ENCODE measurements at regions not wholly inside any gene's neighbourhood (a gene's known extent, or its start where the extent isn't known, plus 50 kb on each side); places are given as distances from the start of the nearest gene placed in this dataset.
A peak's percentile ranks its signal among the peaks of the same experiment; 100 is the strongest.

DNA sequence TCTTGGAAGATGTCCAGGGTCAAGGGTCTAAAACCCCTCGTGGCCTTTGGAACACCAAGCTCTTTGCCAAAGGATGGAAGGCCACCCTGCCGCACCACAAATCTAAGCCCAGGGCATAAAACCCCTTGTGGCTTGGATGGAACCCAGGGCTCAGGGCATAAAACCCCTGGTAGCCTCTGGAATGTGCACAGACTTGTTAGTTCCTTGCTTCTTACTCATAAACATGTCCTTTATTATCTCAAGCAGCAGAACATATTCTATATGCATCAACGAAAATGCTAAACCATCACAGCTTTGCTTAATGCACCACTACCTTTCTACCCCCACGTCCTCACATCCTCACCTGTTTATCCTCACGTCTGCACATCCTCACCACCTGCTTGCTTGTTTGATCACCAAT lies 998.0 kb downstream of the DSC3 start (continued):
- no peak for TF ChIP-seq ZNF513 (CRISPR knock-in tag; conservative IDR thresholded peaks at IDR 0.05)
- no peak for TF ChIP-seq GABPB1 (CRISPR knock-in tag; IDR thresholded peaks at IDR 0.05)
- no peak for TF ChIP-seq GLI4 (CRISPR knock-in tag; IDR thresholded peaks at IDR 0.05; ENCODE audit: borderline replicate concordance)
- TF ChIP-seq PAX8 (CRISPR knock-in tag; IDR thresholded peaks at IDR 0.05; ENCODE audit: borderline replicate concordance): no peak

DNA sequence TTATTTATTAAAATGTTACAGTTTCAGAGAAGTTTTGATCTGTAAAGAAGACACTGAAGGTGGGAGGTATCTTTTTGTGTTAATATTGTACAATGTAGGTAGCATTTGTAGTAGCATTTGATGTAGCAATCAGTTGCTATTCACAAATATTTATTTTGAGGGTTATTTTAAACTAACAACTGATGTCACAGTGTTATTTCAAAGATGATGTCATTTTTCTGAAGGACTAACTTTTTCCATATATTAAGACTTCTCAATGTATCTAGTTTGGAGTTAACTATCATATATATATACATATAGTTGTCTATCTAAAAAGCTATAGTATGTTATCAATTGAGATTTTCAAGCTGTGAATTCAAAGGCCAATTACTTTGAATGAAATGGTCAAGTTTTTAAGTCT lies 1003.3 kb downstream of the DSC3 start:
- intact Hi-C loops (cut with micrococcal nuclease; ENCODE audit: unreplicated experiment) (no loop called here), in situ Hi-C loops (cut with HindIII; ENCODE audit: extremely low pct_ligation_motif_present, low pct_unique_long_range_greater_than_20kb) (no loop called here)
- ChIA-PET POLR2A (no interaction called here), CTCF (ENCODE audit: low intra/inter-chr PET ratio, low total read pairs) (no interaction called here)
- no peaks in the 10 kb centered on the region for H3K79me2 ChIP-seq (ENCODE audit: insufficient read depth, low read length)
- H4K20me1 ChIP-seq (ENCODE audit: insufficient read depth, low read length): no peaks in the 10 kb centered on the region
- H3K27ac ChIP-seq (ENCODE audit: extremely low read length, insufficient read depth, low read length): no peak overlapping the region
- H3K4me3 ChIP-seq (replicated peaks in 1 of 3; ENCODE audit: insufficient read depth in 1 of 3, low read depth in 2 of 3, low read length in 3 of 3): no peak overlapping the region
- BruUV-seq (replicated peaks): no TSS peak
- no peak for DNase-seq (ENCODE audit: low spot score)
- H3K9ac ChIP-seq (ENCODE audit: insufficient read depth, low read depth, low read length): no peak overlapping the region
- FAIRE-seq: no peak
- no peak overlapping the region for H2AFZ ChIP-seq (ENCODE audit: low read length)
- H3K4me2 ChIP-seq (ENCODE audit: low read depth, low read length): no peak overlapping the region
- no peaks in the 10 kb centered on the region for H3K27me3 ChIP-seq (ENCODE audit: control insufficient read depth in 1 of 2, insufficient read depth in 2 of 2, low read length in 2 of 2)
- no peak for ATAC-seq
- no peaks in the 10 kb centered on the region for H3K36me3 ChIP-seq (replicated peaks in 1 of 2; ENCODE audit: control insufficient read depth in 1 of 2, insufficient read depth in 2 of 2, low read length in 2 of 2)
- TF ChIP-seq ARNTL (CRISPR knock-in tag; IDR thresholded peaks at IDR 0.05) (no peak), ZNF574 (CRISPR knock-in tag; IDR thresholded peaks at IDR 0.05) (no peak), ZNF552 (CRISPR knock-in tag; IDR thresholded peaks at IDR 0.05; ENCODE audit: borderline replicate concordance) (no peak), ZNF446 (CRISPR knock-in tag; IDR thresholded peaks at IDR 0.05) (no peak), ATF7 (IDR thresholded peaks at IDR 0.05) (peak; percentile 67), ATF7 (CRISPR knock-in tag; IDR thresholded peaks at IDR 0.05) (no peak), ZNF230 (CRISPR knock-in tag; IDR thresholded peaks at IDR 0.05) (no peak)
- TF ChIP-seq, protein P1, sequence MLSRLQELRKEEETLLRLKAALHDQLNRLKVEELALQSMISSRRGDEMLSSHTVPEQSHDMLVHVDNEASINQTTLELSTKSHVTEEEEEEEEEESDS (CRISPR knock-in tag; IDR thresholded peaks at IDR 0.05; ENCODE audit: borderline replicate concordance): no peak
- H3K4me1 ChIP-seq (ENCODE audit: insufficient read depth, low read length): no peaks in the 10 kb centered on the region
- peaks cover 9% of the 10 kb centered on the region; the same call in 1 of the 2 replicates for H3K9me3 ChIP-seq (ENCODE audit: low read length)
